ENCODE measurements at regions not wholly inside any gene's neighbourhood (a gene's known extent, or its start where the extent isn't known, plus 50 kb on each side); places are given as distances from the start of the nearest gene placed in this dataset.
"Not testable (repeated sequence)": the region's sequence is repeated elsewhere in the genome, so short reads cannot be mapped to it uniquely, and the experiment has no call there.

DNA sequence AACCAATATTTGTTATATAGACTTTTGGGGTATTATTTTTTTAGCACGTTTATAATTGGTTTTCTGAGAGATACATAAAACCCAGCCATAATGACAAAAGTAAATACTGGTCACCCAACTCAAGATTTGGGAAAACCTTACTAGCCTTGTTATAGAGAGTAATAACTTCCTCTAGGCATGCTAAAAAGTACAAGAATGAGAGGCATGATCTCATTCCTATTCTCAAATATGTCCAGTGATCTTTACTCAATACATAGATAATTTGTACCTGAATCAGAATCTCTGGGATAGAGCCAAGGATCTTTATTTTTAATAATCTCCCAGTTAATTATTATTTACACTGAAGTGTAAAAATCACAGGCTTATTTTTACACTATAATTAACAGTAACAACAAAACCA, 395.5 kb downstream of the TGIF2LY start:
- no CpG with 5 or more reads among the region's 1 CpG for WGBS (ENCODE audit: extremely low coverage, insufficient coverage, low lambda C conversion rate)
- not testable (repeated sequence) for H2BK120ac ChIP-seq (ENCODE audit: low read depth, low read length); H3K4me2 ChIP-seq (ENCODE audit: low read length); H3K27me3 ChIP-seq (ENCODE audit: insufficient read depth, low read length, poor library complexity); H2BK5ac ChIP-seq (ENCODE audit: low read length); H3K27ac ChIP-seq (ENCODE audit: low read depth, low read length); H3K79me1 ChIP-seq (ENCODE audit: low read length); H2BK15ac ChIP-seq (replicated peaks; ENCODE audit: low read depth); H3K36me3 ChIP-seq (ENCODE audit: control insufficient read depth, insufficient read depth, low read length); H3K18ac ChIP-seq (ENCODE audit: low read length); H3K9ac ChIP-seq (ENCODE audit: low read length); H3K56ac ChIP-seq (ENCODE audit: low read length); H2AK5ac ChIP-seq (ENCODE audit: low read length); H3K4me1 ChIP-seq (ENCODE audit: control insufficient read depth, low read depth, low read length); H3K23ac ChIP-seq (ENCODE audit: low read length); DNase-seq; H3K79me2 ChIP-seq (ENCODE audit: control insufficient read depth, insufficient read depth, low read length); H3K4ac ChIP-seq (ENCODE audit: low read depth, low read length); H3K4me3 ChIP-seq (ENCODE audit: low read length); H4K5ac ChIP-seq (ENCODE audit: low read length); H4K8ac ChIP-seq (ENCODE audit: low read depth, low read length)

DNA sequence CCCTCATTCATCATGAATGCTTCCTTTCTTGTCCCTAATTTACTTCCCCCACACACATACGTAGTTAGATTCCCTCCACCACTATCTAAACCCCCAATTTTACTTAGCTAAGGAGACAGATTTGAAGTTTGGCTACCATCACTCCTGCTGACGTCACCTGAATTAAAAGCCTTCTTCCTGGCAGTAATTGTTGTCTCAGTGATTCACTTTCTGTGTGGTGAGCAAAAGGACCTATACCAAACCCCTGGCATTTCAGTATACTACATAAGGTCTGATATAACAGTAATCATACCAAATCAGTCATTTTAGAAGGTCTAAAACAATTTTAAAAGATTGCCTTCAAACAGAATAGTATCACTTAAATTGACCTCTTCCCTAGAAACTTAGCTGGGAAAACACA, 396.1 kb downstream of the TGIF2LY start:
- not testable (repeated sequence) for H3K79me2 ChIP-seq (ENCODE audit: control insufficient read depth, insufficient read depth, low read length); H3K36me3 ChIP-seq (ENCODE audit: control insufficient read depth, insufficient read depth, low read length); H3K4me2 ChIP-seq (ENCODE audit: low read length); H3K9ac ChIP-seq (ENCODE audit: low read length); H3K27ac ChIP-seq (ENCODE audit: low read depth, low read length); H3K79me1 ChIP-seq (ENCODE audit: low read length); H2BK5ac ChIP-seq (ENCODE audit: low read length); H4K8ac ChIP-seq (ENCODE audit: low read depth, low read length); H3K4me1 ChIP-seq (ENCODE audit: control insufficient read depth, low read depth, low read length); H3K23ac ChIP-seq (ENCODE audit: low read length); H3K18ac ChIP-seq (ENCODE audit: low read length); H3K4ac ChIP-seq (ENCODE audit: low read depth, low read length); H3K4me3 ChIP-seq (ENCODE audit: low read length); H4K5ac ChIP-seq (ENCODE audit: low read length); H2BK15ac ChIP-seq (replicated peaks; ENCODE audit: low read depth); H3K56ac ChIP-seq (ENCODE audit: low read length); DNase-seq; H2AK5ac ChIP-seq (ENCODE audit: low read length); H2BK120ac ChIP-seq (ENCODE audit: low read depth, low read length); H3K27me3 ChIP-seq (ENCODE audit: insufficient read depth, low read length, poor library complexity)
- no CpG with 5 or more reads among the region's 2 CpGs for WGBS (ENCODE audit: extremely low coverage, insufficient coverage, low lambda C conversion rate)

DNA sequence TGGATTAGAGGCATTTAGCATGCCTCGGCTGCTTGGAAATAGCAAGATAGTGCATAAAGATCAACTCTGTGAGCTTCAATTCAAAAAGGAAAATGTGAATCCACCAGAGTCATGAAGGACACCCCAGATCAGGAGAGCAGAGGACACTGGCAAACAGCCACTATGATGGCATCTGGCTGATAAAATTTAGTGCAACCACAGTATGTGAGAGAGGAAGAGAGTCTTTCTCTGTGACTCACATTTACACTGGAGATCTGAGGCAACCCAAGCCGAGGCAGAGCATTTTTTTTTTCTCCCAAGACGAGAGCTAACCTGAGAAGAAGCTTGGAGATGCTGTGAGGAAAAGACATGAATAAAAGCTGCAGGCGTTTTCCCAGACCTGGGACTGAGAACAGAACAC, 401.9 kb downstream of the TGIF2LY start:
- not testable (repeated sequence) for H2AK5ac ChIP-seq (ENCODE audit: low read length); H3K27me3 ChIP-seq (ENCODE audit: insufficient read depth, low read length, poor library complexity); H3K79me1 ChIP-seq (ENCODE audit: low read length); H3K4me3 ChIP-seq (ENCODE audit: low read length); DNase-seq; H4K5ac ChIP-seq (ENCODE audit: low read length); H3K9ac ChIP-seq (ENCODE audit: low read length); H3K18ac ChIP-seq (ENCODE audit: low read length); H3K36me3 ChIP-seq (ENCODE audit: control insufficient read depth, insufficient read depth, low read length); H3K4me2 ChIP-seq (ENCODE audit: low read length); H2BK15ac ChIP-seq (replicated peaks; ENCODE audit: low read depth); H3K27ac ChIP-seq (ENCODE audit: low read depth, low read length); H3K23ac ChIP-seq (ENCODE audit: low read length); H3K56ac ChIP-seq (ENCODE audit: low read length); H3K4me1 ChIP-seq (ENCODE audit: control insufficient read depth, low read depth, low read length); H3K4ac ChIP-seq (ENCODE audit: low read depth, low read length); H2BK120ac ChIP-seq (ENCODE audit: low read depth, low read length); H3K79me2 ChIP-seq (ENCODE audit: control insufficient read depth, insufficient read depth, low read length); H2BK5ac ChIP-seq (ENCODE audit: low read length); H4K8ac ChIP-seq (ENCODE audit: low read depth, low read length)
- no CpG with 5 or more reads among the region's 4 CpGs for WGBS (ENCODE audit: extremely low coverage, insufficient coverage, low lambda C conversion rate)

DNA sequence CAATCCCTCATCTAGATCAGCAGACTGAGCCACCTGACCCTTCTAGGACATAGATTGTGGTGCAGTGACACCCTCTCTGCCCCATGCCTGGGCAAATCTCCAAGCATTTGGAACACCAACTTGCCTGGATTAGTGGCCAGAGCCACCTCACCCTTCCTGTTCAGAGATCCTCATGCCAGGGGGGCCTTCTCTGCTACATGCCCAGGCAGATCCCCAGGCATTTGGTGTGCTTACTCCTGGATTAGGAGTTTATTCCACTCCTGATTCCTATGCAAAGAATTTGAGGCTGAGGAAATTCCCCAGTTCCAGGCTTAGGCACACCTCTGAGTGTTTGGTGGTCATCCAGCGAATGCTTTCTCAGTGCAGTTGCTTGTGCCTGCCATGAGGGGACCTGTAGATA, 402.9 kb downstream of the TGIF2LY start:
- not testable (repeated sequence) for H3K79me1 ChIP-seq (ENCODE audit: low read length); H2AK5ac ChIP-seq (ENCODE audit: low read length); H4K8ac ChIP-seq (ENCODE audit: low read depth, low read length); H3K23ac ChIP-seq (ENCODE audit: low read length); H3K4me1 ChIP-seq (ENCODE audit: control insufficient read depth, low read depth, low read length); H3K27ac ChIP-seq (ENCODE audit: low read depth, low read length); H3K9ac ChIP-seq (ENCODE audit: low read length); H3K27me3 ChIP-seq (ENCODE audit: insufficient read depth, low read length, poor library complexity); H3K4me3 ChIP-seq (ENCODE audit: low read length); H3K56ac ChIP-seq (ENCODE audit: low read length); H2BK5ac ChIP-seq (ENCODE audit: low read length); H2BK15ac ChIP-seq (replicated peaks; ENCODE audit: low read depth); H3K4me2 ChIP-seq (ENCODE audit: low read length); H3K79me2 ChIP-seq (ENCODE audit: control insufficient read depth, insufficient read depth, low read length); H3K18ac ChIP-seq (ENCODE audit: low read length); H3K36me3 ChIP-seq (ENCODE audit: control insufficient read depth, insufficient read depth, low read length); H4K5ac ChIP-seq (ENCODE audit: low read length); H3K4ac ChIP-seq (ENCODE audit: low read depth, low read length); H2BK120ac ChIP-seq (ENCODE audit: low read depth, low read length)
- DNase-seq: peak; percentile 16
- no CpG with 5 or more reads among the region's 1 CpG for WGBS (ENCODE audit: extremely low coverage, insufficient coverage, low lambda C conversion rate)

Measured in mesendoderm (in vitro differentiated cells).